ENCODE measurements at regions not wholly inside any gene's neighbourhood (a gene's known extent, or its start where the extent isn't known, plus 50 kb on each side); places are given as distances from the start of the nearest gene placed in this dataset.
"Not testable (repeated sequence)": the region's sequence is repeated elsewhere in the genome, so short reads cannot be mapped to it uniquely, and the experiment has no call there.

DNA sequence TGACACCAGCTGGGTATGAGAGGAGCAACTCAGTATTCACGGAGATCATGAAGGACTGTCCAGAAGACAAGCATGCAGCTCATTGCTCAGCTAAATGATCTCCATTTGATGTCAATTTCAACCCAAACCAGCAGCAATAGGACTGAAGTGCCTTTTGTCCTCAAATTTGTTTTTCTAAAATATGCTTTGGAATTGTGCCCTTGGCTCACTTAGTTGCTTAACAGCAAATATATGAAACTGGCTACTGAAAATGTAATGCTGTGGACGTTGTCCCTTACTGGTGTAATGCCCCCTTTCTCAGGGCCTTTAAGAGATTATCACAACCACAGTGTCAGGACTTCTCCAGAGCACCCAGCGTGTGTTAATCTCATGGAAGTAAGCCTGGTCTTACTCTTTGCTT, 236.2 kb downstream of the SKIDA1 start:
- TF ChIP-seq, protein P1, sequence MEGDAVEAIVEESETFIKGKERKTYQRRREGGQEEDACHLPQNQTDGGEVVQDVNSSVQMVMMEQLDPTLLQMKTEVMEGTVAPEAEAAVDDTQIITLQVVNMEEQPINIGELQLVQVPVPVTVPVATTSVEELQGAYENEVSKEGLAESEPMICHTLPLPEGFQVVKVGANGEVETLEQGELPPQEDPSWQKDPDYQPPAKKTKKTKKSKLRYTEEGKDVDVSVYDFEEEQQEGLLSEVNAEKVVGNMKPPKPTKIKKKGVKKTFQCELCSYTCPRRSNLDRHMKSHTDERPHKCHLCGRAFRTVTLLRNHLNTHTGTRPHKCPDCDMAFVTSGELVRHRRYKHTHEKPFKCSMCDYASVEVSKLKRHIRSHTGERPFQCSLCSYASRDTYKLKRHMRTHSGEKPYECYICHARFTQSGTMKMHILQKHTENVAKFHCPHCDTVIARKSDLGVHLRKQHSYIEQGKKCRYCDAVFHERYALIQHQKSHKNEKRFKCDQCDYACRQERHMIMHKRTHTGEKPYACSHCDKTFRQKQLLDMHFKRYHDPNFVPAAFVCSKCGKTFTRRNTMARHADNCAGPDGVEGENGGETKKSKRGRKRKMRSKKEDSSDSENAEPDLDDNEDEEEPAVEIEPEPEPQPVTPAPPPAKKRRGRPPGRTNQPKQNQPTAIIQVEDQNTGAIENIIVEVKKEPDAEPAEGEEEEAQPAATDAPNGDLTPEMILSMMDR (IDR thresholded peaks at IDR 0.05; ENCODE audit: low read depth, low read length): no peak
- CTCF ChIA-PET: interaction anchor here (0.6 to 0.8 kb wide), 3 partner anchors 10 to 443 kb away, joined by 3 to 6 read pairs (median 4); no protein-coding TSS in a partner anchor
- H3K4me3 ChIP-seq (ENCODE audit: low read depth, low read length): no peak overlapping the region
- no peaks in the 10 kb centered on the region for H3K27me3 ChIP-seq (ENCODE audit: control insufficient read depth, insufficient read depth, low read length)
- H3K27ac ChIP-seq (ENCODE audit: low read depth, low read length): no peak overlapping the region
- POLR2A ChIA-PET: no interaction called here
- H3K9me3 ChIP-seq (ENCODE audit: control insufficient read depth, insufficient read depth, low read length): no peaks in the 10 kb centered on the region
- no peak for DNase-seq (ENCODE audit: low read depth, low spot score)

DNA sequence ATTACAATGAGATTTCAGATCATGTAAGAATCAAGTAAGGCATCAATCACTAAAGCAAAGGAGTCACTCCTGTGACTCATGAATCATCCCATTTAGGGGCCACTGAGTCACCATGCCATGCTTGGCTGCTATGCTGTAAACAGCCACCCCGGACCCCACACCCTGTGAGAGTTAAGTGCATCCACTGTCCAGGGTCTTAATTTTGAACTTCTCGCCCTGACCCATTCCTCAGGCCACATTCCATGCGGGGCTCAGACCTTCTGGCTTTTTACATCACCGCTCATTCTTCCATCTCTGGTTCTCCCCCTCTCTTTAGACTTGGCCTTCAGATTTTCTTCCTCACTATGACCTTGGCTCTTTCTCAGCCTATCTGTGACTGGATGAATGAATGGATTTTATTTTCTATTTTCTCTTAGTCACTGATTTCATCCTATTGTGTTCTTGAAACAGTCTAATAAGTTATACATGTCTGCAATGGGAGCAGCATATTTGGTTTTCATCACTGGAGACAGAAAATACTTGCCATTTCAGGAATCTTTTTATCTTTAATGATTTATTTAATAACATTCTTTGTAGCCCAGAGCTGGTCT, 239.6 kb downstream of the SKIDA1 start:
- Histone ChIP-seq H3K27ac (ENCODE audit: low read depth, low read length) (no peak overlapping the region), H3K27me3 (ENCODE audit: control insufficient read depth, insufficient read depth, low read length) (no peaks in the 10 kb centered on the region), H3K4me3 (ENCODE audit: low read depth, low read length) (no peak overlapping the region), H3K9me3 (ENCODE audit: control insufficient read depth, insufficient read depth, low read length) (no peaks in the 10 kb centered on the region)
- ChIA-PET CTCF (no interaction called here), POLR2A (no interaction called here)
- DNase-seq (ENCODE audit: low read depth, low spot score): no peak
- TF ChIP-seq, protein P1 (IDR thresholded peaks at IDR 0.05; ENCODE audit: low read depth, low read length): no peak

DNA sequence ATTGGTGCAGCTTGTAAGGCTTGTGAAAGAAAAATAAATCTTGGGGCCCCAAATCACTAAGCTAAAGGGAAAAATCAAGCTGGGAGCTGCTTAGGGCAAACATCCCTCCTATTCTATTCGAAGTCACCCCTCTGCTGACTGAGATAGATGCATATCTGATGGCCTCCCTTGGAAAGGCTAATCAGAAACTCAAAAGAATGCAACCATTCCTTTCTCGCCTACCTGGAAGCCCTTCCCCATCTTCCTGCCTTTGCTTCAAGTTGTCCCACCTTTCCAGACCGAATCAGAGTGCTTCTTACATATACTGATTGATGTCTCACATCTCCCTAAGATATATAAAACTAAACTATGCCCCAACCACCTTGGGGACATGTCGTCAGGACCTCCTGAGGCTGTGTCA, 240.3 kb downstream of the SKIDA1 start:
- Histone ChIP-seq H3K27ac (ENCODE audit: low read depth, low read length) (no peak overlapping the region), H3K4me3 (ENCODE audit: low read depth, low read length) (no peak overlapping the region), H3K27me3 (ENCODE audit: control insufficient read depth, insufficient read depth, low read length) (no peaks in the 10 kb centered on the region), H3K9me3 (ENCODE audit: control insufficient read depth, insufficient read depth, low read length) (no peaks in the 10 kb centered on the region)
- CTCF ChIA-PET: interaction anchor here (0.5 kb wide), 1 partner anchor 51 kb away, joined by 4 read pairs; no protein-coding TSS in a partner anchor
- DNase-seq (ENCODE audit: low read depth, low spot score): no peak
- POLR2A ChIA-PET: no interaction called here
- TF ChIP-seq, protein P1 (IDR thresholded peaks at IDR 0.05; ENCODE audit: low read depth, low read length): no peak

DNA sequence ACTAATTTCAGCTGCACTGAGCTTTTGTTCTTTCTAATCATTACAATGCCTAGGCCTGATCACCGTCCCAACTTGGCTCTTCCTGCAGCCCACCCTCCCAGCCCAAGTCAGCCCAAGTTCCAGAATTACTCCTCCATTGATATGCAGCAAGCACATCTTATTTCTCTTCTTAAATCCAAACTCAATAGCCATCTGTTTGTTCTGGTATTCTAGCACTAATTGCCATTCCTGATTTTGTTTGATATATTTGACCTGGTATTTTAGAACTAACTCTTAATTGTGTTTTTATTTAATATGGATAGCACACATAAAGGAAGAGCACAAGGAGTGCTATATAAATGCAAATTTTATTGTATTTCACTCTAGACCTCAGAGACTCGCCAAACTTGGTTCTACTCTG, 241.2 kb downstream of the SKIDA1 start:
- H3K27me3 ChIP-seq (ENCODE audit: control insufficient read depth, insufficient read depth, low read length): no peaks in the 10 kb centered on the region
- no peak overlapping the region for H3K27ac ChIP-seq (ENCODE audit: low read depth, low read length)
- POLR2A ChIA-PET: no interaction called here
- DNase-seq (ENCODE audit: low read depth, low spot score): no peak
- CTCF ChIA-PET: interaction anchor here (0.6 to 0.7 kb wide), 2 partner anchors 212 to 674 kb away, joined by 3 read pairs; no protein-coding TSS in a partner anchor
- TF ChIP-seq, protein P1 (IDR thresholded peaks at IDR 0.05; ENCODE audit: low read depth, low read length): no peak
- no peaks in the 10 kb centered on the region for H3K9me3 ChIP-seq (ENCODE audit: control insufficient read depth, insufficient read depth, low read length)
- H3K4me3 ChIP-seq (ENCODE audit: low read depth, low read length): no peak overlapping the region

DNA sequence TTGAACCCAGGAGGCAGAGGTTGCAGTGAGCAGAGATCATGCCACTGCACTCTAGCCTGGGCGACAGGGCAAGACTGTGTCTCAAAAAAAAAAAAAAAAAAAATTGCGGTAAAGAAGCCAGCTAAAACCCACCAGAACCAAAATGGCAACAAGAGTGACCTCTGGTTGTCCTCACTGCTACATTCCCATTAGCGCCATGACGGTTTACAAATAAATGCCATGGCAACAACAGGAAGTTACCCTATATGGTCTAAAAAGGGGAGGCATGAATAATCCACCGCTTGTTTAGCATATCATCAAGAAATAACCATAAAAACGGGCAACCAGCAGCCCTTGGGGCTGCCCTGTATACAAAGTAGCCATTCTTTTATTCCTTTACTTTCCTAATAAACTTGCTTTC, 242.4 kb downstream of the SKIDA1 start:
- DNase-seq (ENCODE audit: low read depth, low spot score); H3K27me3 ChIP-seq (ENCODE audit: control insufficient read depth, insufficient read depth, low read length); H3K27ac ChIP-seq (ENCODE audit: low read depth, low read length); POLR2A ChIA-PET; H3K4me3 ChIP-seq (ENCODE audit: low read depth, low read length); H3K9me3 ChIP-seq (ENCODE audit: control insufficient read depth, insufficient read depth, low read length): not testable (repeated sequence)
- CTCF ChIA-PET: interaction anchor here (0.9 kb wide), 1 partner anchor 213 kb away, joined by 4 read pairs; no protein-coding TSS in a partner anchor

Data from AG04450 (cell line).